ENCODE measurements at regions not wholly inside any gene's neighbourhood (a gene's known extent, or its start where the extent isn't known, plus 50 kb on each side); places are given as distances from the start of the nearest gene placed in this dataset.
"Not testable (repeated sequence)": the region's sequence is repeated elsewhere in the genome, so short reads cannot be mapped to it uniquely, and the experiment has no call there.

DNA sequence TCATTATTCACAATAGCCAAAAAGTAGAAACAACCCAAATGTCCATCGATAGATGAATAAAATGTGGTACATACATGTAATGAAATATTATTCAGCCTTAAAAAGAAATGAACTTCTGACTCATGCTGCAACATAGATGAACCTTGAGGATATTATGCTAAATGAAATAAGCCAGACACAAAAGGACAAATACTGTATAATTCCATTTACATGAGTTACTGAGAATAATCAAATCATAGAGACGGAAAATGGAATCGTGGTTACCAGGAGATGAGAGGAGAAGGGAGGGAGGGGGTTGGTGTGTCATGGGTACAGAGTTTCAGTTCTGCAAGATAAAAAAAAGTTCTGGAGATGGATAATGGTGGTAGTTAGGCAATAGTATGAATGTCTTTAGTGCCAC is 184.1 kb downstream of the PSMG1 start:
- no peak overlapping the region for H3K4me3 Mint-ChIP-seq
- no peaks in the 10 kb centered on the region for H3K36me3 Mint-ChIP-seq
- ATAC-seq, result no peak
- no peak for DNase-seq (ENCODE audit: low spot score in 2 of 2)
- H3K27ac Mint-ChIP-seq, result no peak overlapping the region
- no peaks in the 10 kb centered on the region for H3K9me3 Mint-ChIP-seq
- H3K4me1 Mint-ChIP-seq, result peaks cover 19% of the 10 kb centered on the region

DNA sequence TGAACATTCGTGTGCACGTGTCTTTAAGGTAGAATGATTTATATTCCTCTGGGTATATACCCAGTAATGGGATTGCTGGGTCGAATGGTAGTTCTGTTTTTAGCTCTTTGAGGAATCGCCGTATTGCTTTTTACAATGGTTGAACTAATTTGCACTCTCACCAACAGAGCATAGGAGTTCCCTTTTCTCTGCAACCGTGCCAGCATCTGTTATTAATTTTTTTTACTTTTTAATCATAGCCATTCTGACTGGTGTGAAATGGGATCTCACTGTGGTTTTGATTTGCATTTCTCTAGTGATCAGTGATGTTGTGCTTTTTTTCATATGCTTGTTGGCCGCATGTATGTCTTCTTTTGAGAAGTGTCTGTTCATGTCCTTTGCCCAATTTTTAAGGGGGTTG is 185.0 kb downstream of the PSMG1 start:
- peaks cover 18% of the 10 kb centered on the region for H3K4me1 Mint-ChIP-seq
- not testable (repeated sequence) for ATAC-seq; H3K9me3 Mint-ChIP-seq; H3K4me3 Mint-ChIP-seq; H3K27ac Mint-ChIP-seq; DNase-seq (ENCODE audit: low spot score in 2 of 2); H3K36me3 Mint-ChIP-seq

DNA sequence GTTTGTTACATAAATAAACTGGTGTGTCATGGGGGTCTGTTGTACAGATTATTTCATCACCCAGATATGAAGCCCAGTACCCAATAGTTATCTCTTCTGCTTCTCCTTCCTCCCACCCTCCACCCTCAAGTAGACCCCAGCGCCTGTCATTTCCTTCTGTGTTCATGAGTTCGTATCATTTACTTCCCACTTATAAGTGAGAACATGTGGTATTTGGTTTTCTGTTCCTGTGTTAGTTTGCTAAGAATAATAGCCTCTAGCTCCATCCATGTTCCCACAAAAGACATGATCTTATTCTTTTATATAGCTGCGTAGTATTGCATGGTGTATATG is 185.4 kb downstream of the PSMG1 start:
- DNase-seq (ENCODE audit: low spot score in 2 of 2); H3K9me3 Mint-ChIP-seq; ATAC-seq; H3K27ac Mint-ChIP-seq; H3K4me3 Mint-ChIP-seq; H3K36me3 Mint-ChIP-seq: not testable (repeated sequence)
- H3K4me1 Mint-ChIP-seq, result peaks cover 18% of the 10 kb centered on the region

DNA sequence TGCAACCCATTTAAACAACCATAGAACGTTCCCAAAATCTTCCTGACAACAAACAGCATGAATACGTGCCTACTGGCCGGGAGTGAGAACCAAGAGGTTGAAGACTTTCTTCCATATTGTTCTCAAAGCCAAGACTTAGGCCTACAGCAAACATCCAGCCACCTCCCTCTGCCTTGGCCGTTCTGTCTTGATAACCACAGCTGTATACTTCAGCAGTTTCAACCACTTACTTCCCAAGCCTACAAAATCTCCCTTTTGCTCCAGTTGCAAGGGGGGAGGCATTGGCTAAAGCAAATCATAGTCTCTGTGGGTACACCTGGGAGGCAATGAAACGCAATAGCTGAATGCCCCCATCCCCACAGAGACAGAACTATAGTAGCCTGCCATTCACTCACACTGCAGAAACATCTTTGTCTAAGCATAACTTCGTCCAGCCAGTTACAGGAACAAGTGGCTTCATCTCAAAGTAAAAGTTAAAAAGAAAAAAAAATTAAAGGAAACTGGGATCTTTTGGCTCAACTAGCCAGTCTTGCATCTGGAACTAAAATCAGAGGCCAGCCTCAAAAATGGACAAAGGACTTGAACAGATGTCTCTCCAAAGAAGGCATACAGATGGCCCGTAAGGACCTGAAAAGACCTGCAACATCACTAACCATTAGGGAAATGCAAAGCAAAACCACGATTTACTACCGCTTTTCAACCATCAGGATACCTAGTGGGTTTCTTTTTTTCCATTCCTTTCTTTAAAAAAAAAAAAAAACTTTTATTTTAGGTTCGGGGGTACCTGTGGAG is 186.0 kb downstream of the PSMG1 start:
- Mint-ChIP-seq H3K36me3 (no peaks in the 10 kb centered on the region), H3K4me1 (peaks cover 18% of the 10 kb centered on the region), H3K9me3 (no peaks in the 10 kb centered on the region), H3K27ac (no peak overlapping the region), H3K4me3 (no peak overlapping the region)
- DNase-seq (ENCODE audit: low spot score in 2 of 2) (no peak), ATAC-seq (no peak)

DNA sequence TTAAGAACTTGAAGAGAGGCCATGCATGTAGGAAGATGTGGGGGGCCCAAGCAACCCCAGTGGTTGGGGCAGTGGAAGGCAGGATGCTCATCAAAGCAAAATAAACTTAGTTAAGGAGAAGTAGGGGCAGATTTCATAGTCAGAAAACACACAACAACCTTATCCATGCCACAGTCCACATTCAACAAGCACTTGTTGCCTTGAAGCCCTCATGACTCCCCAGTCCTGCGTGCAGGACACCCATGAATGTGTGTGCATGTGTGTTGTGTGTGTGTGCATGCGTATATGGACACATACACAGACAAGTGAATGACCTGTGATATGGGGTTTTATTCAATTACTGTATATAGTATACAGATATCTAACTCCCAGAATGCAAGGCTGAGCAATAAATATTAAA is 186.9 kb downstream of the PSMG1 start:
- ATAC-seq (no peak), DNase-seq (ENCODE audit: low spot score in 2 of 2) (no peak)
- no peak overlapping the region for H3K27ac Mint-ChIP-seq
- H3K9me3 Mint-ChIP-seq, result no peaks in the 10 kb centered on the region
- no peak overlapping the region for H3K4me3 Mint-ChIP-seq
- H3K4me1 Mint-ChIP-seq, result peaks cover 16% of the 10 kb centered on the region
- H3K36me3 Mint-ChIP-seq, result no peaks in the 10 kb centered on the region

DNA sequence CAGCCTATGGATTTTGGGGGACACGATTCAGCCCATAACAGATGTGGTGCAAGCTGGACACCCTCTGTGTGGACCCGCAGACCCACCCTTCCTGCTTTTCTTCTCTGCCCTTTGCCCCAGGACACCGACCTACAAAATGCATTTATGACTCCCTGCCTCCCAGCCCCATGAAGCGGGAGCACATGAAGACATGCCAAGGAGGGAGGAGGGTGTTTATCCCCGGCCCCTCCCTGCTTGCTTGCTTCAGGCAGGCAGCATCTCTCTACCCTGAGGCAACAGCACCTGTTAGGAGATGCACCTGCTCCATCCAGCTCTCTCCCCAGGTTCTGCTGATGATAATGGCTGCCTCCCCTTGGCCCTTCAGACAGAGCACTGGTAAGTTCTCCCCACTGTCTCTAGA is 187.5 kb downstream of the PSMG1 start:
- DNase-seq (ENCODE audit: low spot score in 2 of 2) (no peak), ATAC-seq (no peak)
- peaks cover 10% of the 10 kb centered on the region for H3K4me1 Mint-ChIP-seq
- H3K36me3 Mint-ChIP-seq, result no peaks in the 10 kb centered on the region
- H3K27ac Mint-ChIP-seq, result no peak overlapping the region
- H3K4me3 Mint-ChIP-seq, result no peak overlapping the region
- no peaks in the 10 kb centered on the region for H3K9me3 Mint-ChIP-seq

DNA sequence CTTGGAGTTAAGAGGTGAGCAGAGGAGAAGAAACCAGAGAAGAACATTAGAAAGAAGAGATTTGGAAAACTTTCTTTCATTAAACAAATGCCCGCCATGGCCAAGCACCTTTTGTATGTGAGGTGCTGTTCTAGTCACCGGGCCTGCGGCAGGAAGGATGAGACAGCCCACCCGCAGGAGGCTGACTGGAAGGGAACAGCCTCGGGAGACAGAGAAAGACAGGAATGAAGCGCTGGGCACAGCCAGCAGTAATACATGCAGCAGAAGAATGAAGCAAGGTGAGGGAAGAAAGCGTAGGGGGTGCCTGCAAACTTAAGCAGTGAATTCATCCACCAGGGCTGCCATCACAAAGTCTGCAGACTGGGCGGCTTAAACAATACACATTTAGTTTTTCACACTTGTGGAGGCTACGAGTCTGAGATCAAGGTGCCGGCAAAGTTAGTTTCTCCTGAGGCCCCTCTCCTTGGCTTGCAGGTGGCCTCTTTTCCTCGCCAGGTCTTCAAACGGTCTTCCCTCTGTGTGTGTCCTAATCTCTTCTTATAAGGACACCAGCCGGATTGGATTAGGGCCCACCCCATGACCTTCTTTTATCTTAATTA is 188.1 kb downstream of the PSMG1 start:
- Mint-ChIP-seq H3K27ac (no peak overlapping the region), H3K9me3 (no peaks in the 10 kb centered on the region), H3K36me3 (no peaks in the 10 kb centered on the region), H3K4me3 (no peak overlapping the region), H3K4me1 (peaks cover 4% of the 10 kb centered on the region)
- ATAC-seq (no peak), DNase-seq (ENCODE audit: low spot score in 2 of 2) (no peak)

DNA sequence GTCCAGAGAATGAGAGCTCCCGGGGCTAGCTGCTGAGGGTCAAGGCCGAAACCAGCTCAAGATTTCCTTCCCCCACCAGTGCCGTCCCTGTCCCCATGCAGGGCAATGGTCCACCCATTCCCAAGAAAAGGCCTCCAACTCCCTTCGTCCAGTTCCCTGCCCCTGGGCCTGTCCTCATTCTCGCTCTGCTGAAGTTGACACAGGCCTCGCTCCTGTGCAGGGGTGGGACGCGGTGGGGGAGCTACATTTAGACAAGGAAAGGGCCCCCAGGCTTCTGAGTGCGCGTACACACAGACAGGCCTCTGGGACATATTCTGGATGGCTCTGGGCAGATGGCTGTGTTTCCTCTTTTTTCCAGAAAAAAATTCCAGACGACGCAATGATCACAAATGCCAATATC is 188.3 kb downstream of the ETS2 start:
- DNase-seq (ENCODE audit: low spot score in 2 of 2), result no peak
- H3K4me3 Mint-ChIP-seq, result no peak overlapping the region
- H3K4me1 Mint-ChIP-seq, result no peaks in the 10 kb centered on the region
- H3K9me3 Mint-ChIP-seq, result no peaks in the 10 kb centered on the region
- H3K36me3 Mint-ChIP-seq, result no peaks in the 10 kb centered on the region
- ATAC-seq, result no peak
- H3K27ac Mint-ChIP-seq, result no peak overlapping the region

DNA sequence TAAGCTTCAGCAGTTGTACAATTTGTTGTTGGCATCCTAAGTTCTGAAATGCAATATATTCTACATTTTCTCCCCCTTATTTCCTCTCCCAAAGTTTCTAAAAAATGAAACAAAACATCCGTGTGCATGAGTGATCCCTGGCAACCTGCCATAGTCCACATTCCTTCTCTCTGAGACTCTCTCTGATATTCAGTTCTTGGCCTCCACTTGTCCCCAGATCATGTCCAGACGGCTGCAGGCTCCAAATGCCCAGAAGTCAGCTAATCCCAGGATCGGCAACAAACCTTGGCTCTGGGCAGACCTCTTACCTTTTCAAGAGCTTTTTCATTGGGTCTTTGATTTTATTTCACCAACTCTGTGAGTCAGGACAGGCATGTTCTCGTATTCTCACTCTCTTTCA is 187.8 kb downstream of the ETS2 start:
- Mint-ChIP-seq H3K27ac (no peak overlapping the region), H3K36me3 (no peaks in the 10 kb centered on the region), H3K9me3 (no peaks in the 10 kb centered on the region), H3K4me3 (no peak overlapping the region), H3K4me1 (no peaks in the 10 kb centered on the region)
- no peak for DNase-seq (ENCODE audit: low spot score in 2 of 2)
- ATAC-seq, result no peak

DNA sequence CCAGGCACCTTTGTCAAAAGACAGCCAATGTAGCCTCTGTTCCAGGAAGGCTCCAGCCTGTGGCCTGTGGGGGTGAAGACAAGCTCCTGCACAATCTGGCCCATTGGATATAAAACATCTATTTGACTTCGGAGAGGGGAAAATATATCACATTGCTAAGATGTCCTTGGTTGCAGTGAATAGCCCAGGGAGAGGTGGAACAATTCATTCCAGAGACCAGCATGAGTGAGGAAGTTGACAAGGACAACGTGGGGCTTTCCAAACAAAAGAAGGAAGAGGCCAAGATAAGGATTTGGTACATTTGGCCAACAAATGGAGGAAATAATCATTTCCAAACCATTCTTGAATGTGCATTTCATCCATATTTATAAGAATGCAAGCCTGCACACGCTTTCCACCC is 187.0 kb downstream of the ETS2 start:
- Mint-ChIP-seq H3K36me3 (no peaks in the 10 kb centered on the region), H3K4me1 (no peaks in the 10 kb centered on the region), H3K9me3 (no peaks in the 10 kb centered on the region), H3K4me3 (no peak overlapping the region), H3K27ac (no peak overlapping the region)
- ATAC-seq, result peak; percentile 5
- no peak for DNase-seq (ENCODE audit: low spot score in 2 of 2)

DNA sequence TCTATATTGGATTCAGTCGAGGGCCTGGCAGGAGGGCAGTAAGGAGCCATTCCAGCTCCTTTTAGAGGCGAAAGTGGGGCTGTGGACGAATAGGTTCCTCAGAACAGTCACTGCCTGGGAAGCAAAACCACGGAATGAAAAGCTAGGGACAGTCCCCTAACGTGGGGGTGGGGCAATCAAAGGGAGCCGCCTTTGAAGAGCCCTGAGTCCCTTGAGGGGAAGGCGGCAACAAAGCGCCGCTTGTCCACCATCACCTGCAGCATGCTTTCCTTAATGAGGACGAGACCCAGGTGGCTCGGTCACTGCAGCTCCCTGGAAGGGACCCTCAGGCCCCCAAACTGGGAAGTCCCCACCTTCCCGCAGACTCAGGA is 184.7 kb downstream of the ETS2 start:
- Mint-ChIP-seq H3K36me3 (peaks cover 2% of the 10 kb centered on the region), H3K27ac (no peak overlapping the region), H3K4me3 (no peak overlapping the region), H3K4me1 (peaks cover 9% of the 10 kb centered on the region), H3K9me3 (no peaks in the 10 kb centered on the region)
- no peak for ATAC-seq
- DNase-seq (ENCODE audit: low spot score in 2 of 2), result no peak

DNA sequence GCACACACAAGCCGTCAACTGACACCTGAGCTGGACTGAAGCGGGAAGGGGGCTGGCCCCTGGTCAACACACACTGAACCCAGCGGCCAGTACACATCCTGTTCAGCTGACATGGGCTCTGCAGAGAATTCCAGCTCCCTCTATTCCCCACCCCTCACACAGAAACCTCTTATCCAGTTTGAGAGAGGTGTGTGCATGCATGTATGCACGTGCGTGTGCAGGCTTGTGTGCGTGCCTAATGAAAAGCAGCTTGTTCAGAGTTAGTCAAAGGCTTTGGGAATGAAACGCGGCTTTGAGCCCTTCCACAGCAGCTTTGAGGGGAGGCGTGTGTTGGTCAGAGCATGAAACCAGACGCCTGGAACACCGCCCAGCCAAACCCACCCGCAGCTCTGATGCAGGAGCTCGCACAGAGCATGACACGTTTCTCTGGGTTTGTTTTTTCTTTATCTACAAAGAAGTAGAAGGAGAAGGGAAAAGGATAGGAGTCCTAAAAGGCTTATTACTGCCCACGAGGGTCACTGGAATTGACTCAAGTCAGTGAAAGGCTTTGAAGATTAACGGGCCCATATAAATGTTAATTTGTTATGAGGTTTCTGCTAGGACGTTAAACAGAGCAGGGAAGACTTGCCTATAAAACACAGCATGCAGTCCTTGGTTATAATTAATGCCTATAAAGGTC is 184.2 kb downstream of the ETS2 start:
- no peak overlapping the region for H3K27ac Mint-ChIP-seq
- DNase-seq (ENCODE audit: low spot score in 2 of 2), result no peak
- no peak for ATAC-seq
- peaks cover 5% of the 10 kb centered on the region for H3K36me3 Mint-ChIP-seq
- no peaks in the 10 kb centered on the region for H3K9me3 Mint-ChIP-seq
- H3K4me1 Mint-ChIP-seq, result peaks cover 14% of the 10 kb centered on the region
- H3K4me3 Mint-ChIP-seq, result no peak overlapping the region

DNA sequence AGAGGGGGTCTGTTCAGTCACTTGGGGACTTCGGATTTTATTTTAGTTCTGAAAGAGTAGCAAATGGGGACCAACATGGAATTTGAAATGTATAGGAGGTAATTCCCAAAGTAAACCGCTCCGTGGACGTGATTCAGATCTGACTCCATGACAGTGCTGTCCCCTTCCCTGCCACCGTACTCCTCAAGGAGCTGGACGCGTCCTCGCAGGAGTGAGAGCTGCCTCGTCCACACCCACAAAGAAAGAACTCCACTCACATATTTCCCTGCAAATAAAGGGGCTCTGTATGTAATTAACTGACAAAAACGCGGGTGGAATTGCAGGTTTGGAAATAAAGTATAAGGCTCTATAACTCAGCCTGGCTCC is 183.6 kb downstream of the ETS2 start:
- H3K4me3 Mint-ChIP-seq, result no peak overlapping the region
- H3K36me3 Mint-ChIP-seq, result peaks cover 5% of the 10 kb centered on the region
- H3K27ac Mint-ChIP-seq, result no peak overlapping the region
- ATAC-seq (no peak), DNase-seq (ENCODE audit: low spot score in 2 of 2) (no peak)
- H3K4me1 Mint-ChIP-seq, result peaks cover 17% of the 10 kb centered on the region
- no peaks in the 10 kb centered on the region for H3K9me3 Mint-ChIP-seq

DNA sequence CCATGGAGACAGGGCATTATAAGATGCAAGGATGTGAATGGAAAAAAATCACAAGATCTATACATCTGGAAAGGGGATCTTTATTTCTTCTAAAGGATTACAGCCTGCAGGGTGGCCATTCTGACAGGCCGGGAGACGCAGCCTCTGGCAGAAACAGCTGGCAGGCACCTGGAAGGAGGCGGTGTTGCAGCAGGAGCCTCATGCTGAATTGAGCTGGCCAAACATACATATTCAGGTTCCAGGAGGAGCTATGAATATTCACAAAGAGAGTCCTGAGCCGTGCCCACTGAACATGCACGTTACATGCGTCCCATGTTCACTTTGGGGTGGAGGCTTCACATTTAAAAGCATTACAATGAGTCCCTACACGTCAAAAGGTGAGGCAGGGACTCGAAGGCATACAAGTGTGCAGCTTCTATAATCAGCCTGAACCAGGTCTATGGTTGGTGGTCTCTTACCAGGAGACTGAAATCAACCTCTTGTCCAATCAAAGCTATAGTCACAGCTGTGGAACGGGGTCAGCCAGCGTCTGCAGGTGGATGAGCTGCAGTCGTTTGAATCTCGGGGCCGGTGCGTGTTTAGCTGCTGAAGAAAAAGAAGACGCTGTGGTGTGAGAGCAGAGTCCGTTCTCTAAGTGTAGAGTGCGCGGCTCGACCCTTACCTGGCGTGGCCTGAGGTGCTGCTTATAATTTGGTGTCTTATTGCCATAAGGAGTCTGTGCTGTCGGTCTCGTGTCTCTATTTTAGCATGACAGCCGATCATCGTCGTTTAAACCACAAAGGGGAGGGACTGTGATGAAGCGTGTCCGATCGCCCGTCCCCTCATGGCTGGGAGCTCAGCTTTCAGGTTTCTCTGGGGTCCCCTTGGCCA is 183.0 kb downstream of the ETS2 start:
- Mint-ChIP-seq H3K9me3 (no peaks in the 10 kb centered on the region), H3K4me3 (no peak overlapping the region), H3K4me1 (peaks cover 17% of the 10 kb centered on the region), H3K36me3 (peaks cover 5% of the 10 kb centered on the region), H3K27ac (no peak overlapping the region)
- ATAC-seq, result no peak
- no peak for DNase-seq (ENCODE audit: low spot score in 2 of 2)

DNA sequence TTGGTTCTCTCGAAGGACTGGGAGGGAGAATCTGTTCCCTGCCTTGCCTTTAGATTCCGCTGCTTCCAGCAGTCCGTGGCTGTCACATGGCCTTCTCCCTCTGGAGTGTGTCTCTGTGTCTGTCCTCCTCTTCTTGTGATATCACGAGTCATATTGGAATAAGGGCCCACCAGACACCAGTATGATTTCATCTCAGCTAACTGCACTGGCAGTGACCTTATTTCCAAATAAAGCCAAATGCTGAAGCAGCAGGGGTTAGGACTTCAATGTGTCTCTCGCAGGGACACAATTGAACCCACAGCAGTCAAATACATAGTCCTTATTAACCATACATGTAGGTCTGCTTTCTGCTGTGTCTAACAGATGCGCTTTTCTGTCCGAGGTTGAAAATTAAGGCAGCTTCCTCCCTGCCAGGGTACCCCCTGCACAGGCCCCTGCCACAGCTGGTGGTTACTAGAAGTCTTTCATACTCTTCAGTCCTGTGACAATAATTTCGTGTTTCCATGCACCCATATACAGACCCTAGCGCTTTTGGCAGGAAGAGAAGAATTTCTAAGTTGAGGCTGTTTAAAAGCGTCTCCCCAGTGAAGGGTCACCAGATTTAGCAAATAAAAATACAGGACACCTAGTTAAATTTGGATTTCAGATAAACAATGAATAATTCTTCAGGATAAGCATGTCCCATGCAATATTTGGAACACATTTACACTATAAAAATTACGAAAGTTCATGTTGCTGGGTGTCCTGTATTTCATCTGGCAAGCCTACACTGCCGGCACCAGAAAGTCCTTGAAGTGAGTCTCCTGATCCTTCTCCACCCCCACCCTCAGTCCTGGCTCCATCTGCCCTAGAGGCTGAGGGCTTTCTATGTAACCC is 182.1 kb downstream of the ETS2 start:
- H3K9me3 Mint-ChIP-seq, result no peaks in the 10 kb centered on the region
- peaks cover 17% of the 10 kb centered on the region for H3K4me1 Mint-ChIP-seq
- H3K4me3 Mint-ChIP-seq, result no peak overlapping the region
- no peak for ATAC-seq
- DNase-seq (ENCODE audit: low spot score in 2 of 2), result no peak
- peaks cover 5% of the 10 kb centered on the region for H3K36me3 Mint-ChIP-seq
- no peak overlapping the region for H3K27ac Mint-ChIP-seq

All from stimulated activated effector memory CD8-positive, alpha-beta T cell treated with anti-CD3 and anti-CD28 coated beads, Interleukin-12 subunit alpha, Interleukin-12 subunit beta, amount 100 ng/mL, for 72 hours (primary cell).